ENCODE measurements at regions not wholly inside any gene's neighbourhood (a gene's known extent, or its start where the extent isn't known, plus 50 kb on each side); places are given as distances from the start of the nearest gene placed in this dataset.

DNA sequence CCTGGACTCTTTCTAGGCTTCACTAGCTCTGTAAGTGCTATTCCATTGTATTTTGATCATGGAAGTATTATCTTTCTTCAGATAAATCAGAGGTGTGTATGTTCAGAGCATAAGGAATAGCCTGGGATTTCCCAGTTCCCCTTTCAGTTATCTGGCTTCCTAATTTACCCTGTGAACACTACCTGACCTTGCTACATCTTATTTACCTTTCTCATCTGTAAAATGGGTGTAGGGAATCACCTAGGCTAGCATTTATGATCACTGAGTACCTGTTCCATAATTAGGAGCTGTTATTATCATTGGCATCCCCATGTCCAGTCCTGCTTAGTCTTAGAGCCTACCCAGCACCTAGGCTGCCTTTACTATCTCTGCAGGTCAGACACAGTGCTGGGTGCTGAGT lies 149.3 kb upstream of the NR2F2 start:
- Histone ChIP-seq H3K9me3 (replicated peaks; ENCODE audit: insufficient read depth, low read length) (no peaks in the 10 kb centered on the region), H3K9ac (ENCODE audit: low read length) (no peak overlapping the region), H3K4me3 (ENCODE audit: low read length) (no peak overlapping the region), H3K36me3 (replicated peaks; ENCODE audit: insufficient read depth, low read length) (no peaks in the 10 kb centered on the region), H4K20me1 (ENCODE audit: insufficient read depth, low read length) (no peaks in the 10 kb centered on the region), H3K4me2 (ENCODE audit: low read depth, low read length) (no peak overlapping the region), H3K27me3 (replicated peaks; ENCODE audit: insufficient read depth, low read length) (no peaks in the 10 kb centered on the region), H3K4me1 (ENCODE audit: low read length) (no peaks in the 10 kb centered on the region), H3K79me2 (ENCODE audit: low read length) (no peaks in the 10 kb centered on the region), H3K9me2 (replicated peaks; ENCODE audit: insufficient read depth, low read length) (no peaks in the 10 kb centered on the region), H3F3A (ENCODE audit: insufficient read depth, low read length) (no peaks in the 10 kb centered on the region), H2AFZ (ENCODE audit: low read length) (no peak overlapping the region), H3K27ac (ENCODE audit: low read length) (no peak overlapping the region)
- no peak for DNase-seq
- TF ChIP-seq, protein P1, sequence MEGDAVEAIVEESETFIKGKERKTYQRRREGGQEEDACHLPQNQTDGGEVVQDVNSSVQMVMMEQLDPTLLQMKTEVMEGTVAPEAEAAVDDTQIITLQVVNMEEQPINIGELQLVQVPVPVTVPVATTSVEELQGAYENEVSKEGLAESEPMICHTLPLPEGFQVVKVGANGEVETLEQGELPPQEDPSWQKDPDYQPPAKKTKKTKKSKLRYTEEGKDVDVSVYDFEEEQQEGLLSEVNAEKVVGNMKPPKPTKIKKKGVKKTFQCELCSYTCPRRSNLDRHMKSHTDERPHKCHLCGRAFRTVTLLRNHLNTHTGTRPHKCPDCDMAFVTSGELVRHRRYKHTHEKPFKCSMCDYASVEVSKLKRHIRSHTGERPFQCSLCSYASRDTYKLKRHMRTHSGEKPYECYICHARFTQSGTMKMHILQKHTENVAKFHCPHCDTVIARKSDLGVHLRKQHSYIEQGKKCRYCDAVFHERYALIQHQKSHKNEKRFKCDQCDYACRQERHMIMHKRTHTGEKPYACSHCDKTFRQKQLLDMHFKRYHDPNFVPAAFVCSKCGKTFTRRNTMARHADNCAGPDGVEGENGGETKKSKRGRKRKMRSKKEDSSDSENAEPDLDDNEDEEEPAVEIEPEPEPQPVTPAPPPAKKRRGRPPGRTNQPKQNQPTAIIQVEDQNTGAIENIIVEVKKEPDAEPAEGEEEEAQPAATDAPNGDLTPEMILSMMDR (IDR thresholded peaks at IDR 0.05; ENCODE audit: low read length) = no peak
- TF ChIP-seq EZH2phosphoT487 (IDR thresholded peaks at IDR 0.05; ENCODE audit: low read length) (no peak), EZH2 (optimal IDR thresholded peaks at IDR 0.05; ENCODE audit: low read depth, low read length) (no peak)

DNA sequence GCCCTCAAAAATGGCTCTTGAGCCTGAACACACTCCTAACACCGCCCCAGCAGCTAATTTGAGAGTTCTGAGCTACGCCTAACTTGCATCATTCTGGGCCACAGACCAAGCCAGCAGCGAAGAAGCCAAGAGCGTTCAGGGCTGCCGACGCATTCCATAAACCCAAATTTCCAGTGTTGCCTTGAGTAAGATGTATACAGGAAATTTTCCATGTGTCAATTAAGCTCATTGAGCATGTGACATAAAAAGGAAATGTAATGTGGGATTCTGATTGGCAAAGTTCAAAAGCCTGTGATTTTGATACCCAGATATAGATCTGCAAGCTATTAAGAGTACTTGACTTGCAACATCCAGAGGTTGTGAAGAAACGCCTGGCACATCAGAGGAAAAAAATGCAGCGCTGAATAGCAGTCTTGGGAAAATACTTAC lies 148.6 kb upstream of the NR2F2 start:
- no peak for DNase-seq
- Histone ChIP-seq H3F3A (ENCODE audit: insufficient read depth, low read length) (no peaks in the 10 kb centered on the region), H3K9ac (ENCODE audit: low read length) (no peak overlapping the region), H4K20me1 (ENCODE audit: insufficient read depth, low read length) (no peaks in the 10 kb centered on the region), H3K4me3 (ENCODE audit: low read length) (no peak overlapping the region), H3K79me2 (ENCODE audit: low read length) (no peaks in the 10 kb centered on the region), H2AFZ (ENCODE audit: low read length) (no peak overlapping the region), H3K4me1 (ENCODE audit: low read length) (no peaks in the 10 kb centered on the region), H3K27ac (ENCODE audit: low read length) (no peak overlapping the region), H3K27me3 (replicated peaks; ENCODE audit: insufficient read depth, low read length) (no peaks in the 10 kb centered on the region), H3K36me3 (replicated peaks; ENCODE audit: insufficient read depth, low read length) (no peaks in the 10 kb centered on the region), H3K9me2 (replicated peaks; ENCODE audit: insufficient read depth, low read length) (no peaks in the 10 kb centered on the region), H3K4me2 (ENCODE audit: low read depth, low read length) (no peak overlapping the region), H3K9me3 (replicated peaks; ENCODE audit: insufficient read depth, low read length) (no peaks in the 10 kb centered on the region)
- TF ChIP-seq EZH2 (optimal IDR thresholded peaks at IDR 0.05; ENCODE audit: low read depth, low read length) (no peak), EZH2phosphoT487 (IDR thresholded peaks at IDR 0.05; ENCODE audit: low read length) (no peak)
- TF ChIP-seq, protein P1 (IDR thresholded peaks at IDR 0.05; ENCODE audit: low read length) = no peak

DNA sequence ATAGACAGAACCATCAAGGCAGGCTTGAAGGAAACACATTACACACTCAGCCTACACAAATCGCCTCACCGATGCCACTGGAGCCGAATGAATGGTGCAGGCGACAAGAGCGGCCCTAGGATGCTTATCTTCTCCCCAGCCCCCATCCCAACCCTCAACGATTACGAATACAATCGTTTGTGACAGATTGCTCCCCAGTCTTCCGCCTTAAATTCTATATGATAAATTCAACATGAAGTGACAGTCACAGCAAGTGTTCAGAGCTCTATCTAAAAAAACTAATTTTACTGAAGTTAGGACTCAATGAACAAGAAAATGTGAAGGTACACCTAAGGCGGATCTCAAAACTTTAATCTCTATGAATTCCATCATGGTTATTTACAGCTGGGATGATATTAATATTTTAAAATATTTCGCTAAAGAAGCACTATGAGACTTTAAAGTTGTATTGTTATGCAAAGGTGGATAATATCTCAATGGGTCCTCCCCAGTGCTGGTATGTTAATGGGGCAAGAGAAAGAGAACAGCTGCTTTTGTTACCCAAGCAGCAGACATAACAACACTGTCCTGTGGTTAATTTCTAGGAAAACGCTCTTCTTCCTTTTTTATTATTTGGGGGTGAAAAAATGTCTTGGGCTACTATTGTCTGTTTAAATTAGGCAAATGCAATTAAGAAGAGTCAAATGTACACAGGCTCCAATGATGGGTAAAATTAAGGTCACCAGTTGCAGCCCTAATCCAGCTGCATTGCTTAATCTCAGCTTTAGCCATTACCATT lies 147.6 kb upstream of the NR2F2 start:
- H3K27me3 ChIP-seq (replicated peaks; ENCODE audit: insufficient read depth, low read length) = no peaks in the 10 kb centered on the region
- DNase-seq = no peak
- H3K4me2 ChIP-seq (ENCODE audit: low read depth, low read length) = no peak overlapping the region

More for the DNA sequence above, 147.6 kb upstream of the NR2F2 start:
- H4K20me1 ChIP-seq (ENCODE audit: insufficient read depth, low read length) = no peaks in the 10 kb centered on the region
- no peaks in the 10 kb centered on the region for H3K9me3 ChIP-seq (replicated peaks; ENCODE audit: insufficient read depth, low read length)
- H3K9me2 ChIP-seq (replicated peaks; ENCODE audit: insufficient read depth, low read length) = no peaks in the 10 kb centered on the region
- no peak overlapping the region for H3K9ac ChIP-seq (ENCODE audit: low read length)
- H3K79me2 ChIP-seq (ENCODE audit: low read length) = no peaks in the 10 kb centered on the region
- no peaks in the 10 kb centered on the region for H3K4me1 ChIP-seq (ENCODE audit: low read length)
- H2AFZ ChIP-seq (ENCODE audit: low read length) = no peak overlapping the region
- H3K4me3 ChIP-seq (ENCODE audit: low read length) = no peak overlapping the region
- no peaks in the 10 kb centered on the region for H3F3A ChIP-seq (ENCODE audit: insufficient read depth, low read length)
- H3K27ac ChIP-seq (ENCODE audit: low read length) = no peak overlapping the region
- no peak for TF ChIP-seq EZH2 (optimal IDR thresholded peaks at IDR 0.05; ENCODE audit: low read depth, low read length)
- TF ChIP-seq, protein P1 (IDR thresholded peaks at IDR 0.05; ENCODE audit: low read length) = no peak
- TF ChIP-seq EZH2phosphoT487 (IDR thresholded peaks at IDR 0.05; ENCODE audit: low read length) = no peak
- no peaks in the 10 kb centered on the region for H3K36me3 ChIP-seq (replicated peaks; ENCODE audit: insufficient read depth, low read length)

Measured in MM.1S (cell line).